ENCODE measurements at regions not wholly inside any gene's neighbourhood (a gene's known extent, or its start where the extent isn't known, plus 50 kb on each side); places are given as distances from the start of the nearest gene placed in this dataset.

DNA sequence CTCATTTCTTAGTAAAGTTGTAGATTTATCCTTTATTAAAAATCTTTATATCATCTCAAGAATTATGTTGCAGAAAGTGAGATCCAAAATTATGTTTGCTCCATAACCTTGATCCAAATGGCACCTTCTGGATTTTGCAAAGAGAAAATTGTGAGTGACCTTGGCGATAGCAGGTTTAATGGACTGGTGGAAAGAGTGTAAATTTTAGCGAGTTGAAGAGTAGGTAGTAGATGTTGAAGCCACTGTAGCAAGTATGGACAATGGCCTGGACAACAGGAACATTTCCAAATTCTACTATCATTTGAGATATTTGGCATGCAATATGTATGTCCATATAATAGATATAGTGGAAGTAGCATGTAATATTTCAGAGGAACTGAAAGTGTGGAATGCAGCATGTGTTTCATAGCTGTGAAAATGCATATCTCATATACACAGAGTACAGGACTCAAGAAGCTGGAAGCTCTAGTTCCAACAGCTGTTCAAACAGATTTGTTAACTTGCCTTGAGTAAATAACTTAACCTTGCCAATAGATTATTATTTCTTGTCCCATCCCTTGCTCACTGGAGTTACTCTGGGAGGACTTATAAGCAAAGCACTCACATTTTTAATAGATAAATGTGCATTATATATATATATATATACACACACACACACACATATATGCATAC lies 152.5 kb upstream of the TLL1 start:
- DNase-seq (ENCODE audit: low spot score): no peak

DNA sequence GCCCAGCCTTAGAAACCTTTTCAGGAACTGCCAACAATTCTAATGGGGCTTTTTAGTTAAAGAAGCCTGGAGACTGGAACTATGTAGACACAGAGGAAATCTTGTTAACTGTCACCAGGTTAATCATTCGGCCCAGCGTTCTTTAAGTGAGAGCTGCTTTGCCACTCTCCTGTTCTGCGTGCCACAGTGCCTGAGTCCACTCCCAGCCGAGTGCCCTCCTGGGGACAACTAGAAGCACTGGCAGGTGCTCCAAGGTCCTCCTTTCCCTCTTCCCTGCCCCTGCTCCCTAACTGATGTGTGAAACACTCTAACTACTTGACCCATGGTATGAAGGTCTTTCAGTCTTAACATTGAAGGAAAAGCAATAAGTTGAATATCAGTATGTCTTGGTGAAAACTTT lies 151.2 kb upstream of the TLL1 start:
- no peak for DNase-seq (ENCODE audit: low spot score)

DNA sequence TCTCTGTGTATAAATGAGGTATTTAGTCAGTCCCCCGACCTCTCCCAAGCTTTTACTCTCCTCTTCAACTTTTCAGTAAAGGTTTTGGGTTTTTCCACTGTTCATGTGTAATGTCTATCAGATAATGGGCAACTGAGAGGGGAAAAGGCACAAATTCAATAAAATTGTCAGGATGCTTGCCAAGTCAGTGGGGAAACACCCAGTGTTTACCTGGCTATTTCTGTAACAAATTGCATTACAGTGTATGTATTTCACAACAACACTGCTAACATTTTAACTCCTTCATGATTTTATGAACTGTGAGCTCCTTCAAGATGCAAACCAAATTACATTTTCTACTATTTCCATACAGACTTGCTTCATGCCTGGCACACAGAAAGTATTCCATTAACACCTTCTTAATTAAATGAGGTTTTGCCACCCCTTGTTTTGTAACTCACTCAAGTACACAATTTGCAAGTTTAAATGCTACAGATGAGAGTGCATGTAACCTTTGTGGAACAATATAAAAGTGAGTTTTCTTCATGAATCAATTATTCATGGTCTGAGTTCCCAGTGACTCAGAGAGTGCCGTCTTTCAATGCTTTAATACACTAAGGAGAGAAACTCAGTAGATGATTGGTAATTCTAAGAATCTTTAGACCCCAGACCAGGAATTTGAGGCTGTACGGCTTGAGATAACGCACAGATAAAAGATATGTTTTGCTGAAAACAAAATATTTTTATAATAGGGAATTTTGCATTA lies 149.8 kb upstream of the TLL1 start:
- DNase-seq (ENCODE audit: low spot score): no peak

DNA sequence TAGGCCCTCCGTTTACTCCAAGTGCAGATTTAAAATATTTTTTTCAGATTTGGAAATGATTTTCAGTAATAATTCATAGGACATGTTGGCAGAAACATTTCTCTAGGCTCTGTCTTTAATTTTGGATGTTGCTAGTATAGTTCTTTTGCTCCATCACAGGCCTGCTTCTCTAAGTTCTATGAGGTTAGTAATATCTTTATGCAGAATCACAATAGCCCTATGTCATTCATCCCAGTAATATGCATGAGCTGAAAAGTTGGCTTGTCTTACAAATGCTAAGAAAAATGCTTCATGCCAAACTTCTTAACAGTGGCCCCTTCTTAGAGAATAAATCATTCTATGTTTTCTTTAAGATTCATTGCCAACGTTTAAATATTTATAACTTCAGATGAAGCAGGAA lies 148.3 kb upstream of the TLL1 start:
- no peak for DNase-seq (ENCODE audit: low spot score)

DNA sequence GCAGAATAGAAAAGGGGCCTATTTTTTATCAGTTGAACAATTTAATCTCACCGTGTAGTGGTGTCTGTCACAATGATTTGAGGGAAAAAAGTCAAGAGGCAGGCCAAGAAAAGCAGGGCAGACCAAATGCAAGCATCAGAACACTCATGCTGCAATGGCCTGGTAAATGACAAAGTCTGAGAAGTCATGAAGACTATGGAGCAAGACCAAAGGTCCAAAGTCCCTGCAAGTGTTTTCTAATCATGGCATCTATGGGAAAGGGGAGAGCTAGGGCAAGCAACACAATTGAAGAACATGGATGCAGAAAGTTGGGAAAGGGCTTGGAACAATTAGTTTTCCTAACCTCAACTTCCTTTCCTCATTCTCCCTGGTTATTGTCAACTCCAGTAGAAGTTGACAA lies 147.7 kb upstream of the TLL1 start:
- DNase-seq (ENCODE audit: low spot score): no peak

DNA sequence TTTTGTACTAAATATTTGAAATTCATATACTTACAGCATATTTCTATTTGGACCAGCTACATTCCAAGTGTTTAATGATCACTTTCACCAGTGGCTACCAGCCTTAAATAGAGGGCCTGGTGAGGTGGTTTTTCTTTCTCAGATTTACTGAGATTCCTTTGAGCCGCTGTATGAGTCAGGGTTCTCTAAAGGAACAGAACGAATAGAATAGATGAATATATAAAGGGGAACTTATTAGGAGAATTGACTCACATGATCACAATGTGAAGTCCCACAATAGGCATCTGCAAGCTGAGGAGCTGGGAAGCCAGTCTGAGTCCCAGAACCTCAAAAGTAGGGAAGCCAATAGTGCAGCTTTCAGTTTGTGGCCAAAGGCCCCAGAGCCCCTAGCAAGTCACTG lies 146.2 kb upstream of the TLL1 start:
- DNase-seq (ENCODE audit: low spot score): no peak

DNA sequence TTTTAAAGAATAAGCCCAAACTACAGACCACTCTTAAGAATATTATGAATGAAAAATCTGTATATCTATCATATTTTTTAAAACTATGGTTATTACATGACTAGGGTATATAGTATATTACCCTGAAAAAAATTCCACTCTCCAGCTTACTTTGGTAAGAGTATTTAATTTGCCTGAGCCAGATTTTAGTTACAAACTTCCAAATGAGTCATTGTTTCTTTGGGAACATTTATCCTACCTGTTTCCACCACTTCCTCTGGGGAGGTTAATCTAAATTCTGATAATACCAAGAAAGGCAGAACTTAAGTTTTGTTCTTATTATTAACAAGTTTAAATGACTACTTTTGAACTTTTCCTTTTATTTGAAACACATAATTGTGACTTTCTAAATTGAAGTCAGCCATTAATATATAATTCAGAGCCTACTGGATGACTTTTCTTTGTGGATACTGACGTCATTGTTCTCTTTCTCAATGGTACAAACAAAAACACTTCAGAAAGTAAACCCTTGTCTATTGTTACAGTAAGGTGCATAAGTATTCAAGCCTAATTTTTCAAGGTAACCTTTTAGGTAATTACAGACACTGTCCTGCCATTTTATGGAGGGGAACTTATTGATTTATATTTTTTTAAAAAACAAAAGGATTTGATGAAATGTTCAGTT lies 135.6 kb upstream of the TLL1 start:
- no peak for DNase-seq (ENCODE audit: low spot score)

DNA sequence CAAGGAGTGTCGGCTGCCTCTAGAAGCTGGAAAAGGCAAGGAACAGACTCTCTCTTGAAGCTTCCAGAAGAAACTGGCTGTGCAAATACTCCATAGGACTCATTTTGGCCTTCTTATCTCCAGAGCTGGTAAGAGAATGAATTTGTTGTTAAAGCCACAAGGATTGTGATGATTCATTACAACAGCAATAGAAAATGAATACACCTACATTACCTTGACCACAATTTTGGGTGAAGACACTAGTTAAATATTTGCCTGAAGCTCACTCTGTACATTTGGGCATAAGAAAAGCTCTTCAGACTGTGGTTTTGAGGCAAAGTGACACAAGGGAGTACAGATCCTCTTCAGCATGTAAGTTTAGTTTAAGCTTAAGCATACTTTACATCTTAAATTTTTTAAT lies 134.5 kb upstream of the TLL1 start:
- no peak for DNase-seq (ENCODE audit: low spot score)

DNA sequence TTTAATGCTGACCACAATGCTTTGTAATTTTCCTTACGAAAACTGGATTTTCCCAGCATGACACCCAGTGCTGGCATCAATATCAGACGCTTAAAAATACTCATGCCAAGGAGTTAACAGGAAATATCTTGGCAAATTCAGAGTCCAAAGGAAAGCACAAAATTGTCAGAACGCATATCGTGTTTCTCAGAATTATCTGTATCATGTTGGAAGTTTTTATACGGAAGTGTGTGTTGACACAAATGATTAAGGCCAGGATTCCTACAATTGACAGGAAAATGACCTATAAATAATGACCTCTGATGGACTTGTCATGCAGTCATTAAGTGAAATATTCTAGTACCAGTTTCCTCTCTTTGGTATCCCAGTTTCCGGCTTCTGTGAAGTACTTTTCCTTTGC lies 132.1 kb upstream of the TLL1 start:
- DNase-seq (ENCODE audit: low spot score): no peak

DNA sequence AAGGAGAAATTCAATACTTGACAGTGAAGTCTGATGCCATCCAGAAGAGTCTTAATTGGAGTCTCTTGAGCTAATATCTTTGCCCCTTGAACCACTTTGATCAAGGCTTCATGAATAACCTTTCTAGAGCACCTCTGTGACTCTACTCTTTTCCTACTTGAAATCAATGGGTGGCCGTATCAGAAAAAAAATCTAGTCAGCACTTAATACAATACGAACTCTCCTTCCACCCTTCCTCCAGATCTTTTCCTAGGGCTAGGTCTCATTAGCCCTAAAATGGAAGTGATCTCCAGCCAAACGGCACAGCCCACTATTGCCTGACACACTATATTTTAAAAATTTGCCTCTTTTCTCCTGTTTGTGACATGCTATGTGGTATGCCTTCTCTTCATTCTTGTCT lies 129.6 kb upstream of the TLL1 start:
- no peak for DNase-seq (ENCODE audit: low spot score)

DNA sequence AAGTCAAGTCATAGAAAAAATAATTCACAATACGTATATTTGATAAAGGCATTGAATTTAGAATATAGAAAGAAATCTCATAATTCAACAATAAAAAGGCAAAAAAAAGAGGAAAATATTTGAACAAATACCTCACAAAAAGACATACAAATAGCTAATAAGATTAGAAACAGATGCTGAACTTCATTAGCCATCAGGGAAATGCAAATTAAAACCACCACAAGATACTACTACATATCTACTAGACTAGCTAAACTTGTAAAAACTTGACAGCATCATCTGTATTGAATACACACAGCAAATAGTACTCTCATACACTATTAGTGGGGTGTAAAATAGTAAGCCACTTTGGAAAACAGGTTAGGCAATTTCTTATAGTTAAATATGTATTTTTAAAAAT lies 128.7 kb upstream of the TLL1 start:
- DNase-seq (ENCODE audit: low spot score): no peak

DNA sequence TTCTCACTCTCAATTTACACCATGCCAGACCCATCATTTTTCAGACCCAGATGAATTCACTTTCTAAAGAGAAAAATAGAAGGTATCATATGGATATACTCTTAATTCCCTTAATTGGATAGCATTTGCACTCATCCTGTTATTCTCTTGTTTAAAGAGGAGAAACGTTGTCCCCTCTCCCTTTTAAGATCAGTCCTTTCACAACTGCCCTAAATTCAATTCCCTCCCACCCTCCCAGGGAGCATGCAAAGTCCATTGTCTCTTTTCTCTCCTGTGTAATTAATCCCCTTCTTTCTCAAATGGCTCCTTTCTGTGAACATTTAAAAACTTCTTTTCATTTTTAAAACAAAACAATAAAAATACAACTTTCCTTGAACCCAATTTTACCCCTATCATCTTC lies 124.7 kb upstream of the TLL1 start:
- DNase-seq (ENCODE audit: low spot score): no peak

DNA sequence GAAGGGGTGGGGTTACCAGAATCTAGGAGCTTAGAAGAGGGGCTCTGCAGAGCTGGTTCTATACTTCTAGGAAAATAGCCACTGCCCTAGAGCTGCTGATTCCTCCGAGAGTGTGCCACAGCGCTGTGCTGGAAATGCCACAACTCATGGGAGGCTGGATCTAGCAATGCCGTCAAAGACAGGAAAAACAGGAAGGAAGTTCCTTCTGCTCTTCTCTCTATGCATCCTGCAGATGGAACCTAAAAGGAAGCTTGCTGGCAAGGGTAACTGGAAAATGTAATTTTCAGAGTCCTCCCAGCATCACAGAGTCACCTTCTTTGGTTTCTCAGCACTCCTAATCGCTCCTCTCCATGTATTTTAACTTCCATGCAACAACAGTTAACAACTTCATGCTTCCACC lies 121.2 kb upstream of the TLL1 start:
- no peak for DNase-seq (ENCODE audit: low spot score)

DNA sequence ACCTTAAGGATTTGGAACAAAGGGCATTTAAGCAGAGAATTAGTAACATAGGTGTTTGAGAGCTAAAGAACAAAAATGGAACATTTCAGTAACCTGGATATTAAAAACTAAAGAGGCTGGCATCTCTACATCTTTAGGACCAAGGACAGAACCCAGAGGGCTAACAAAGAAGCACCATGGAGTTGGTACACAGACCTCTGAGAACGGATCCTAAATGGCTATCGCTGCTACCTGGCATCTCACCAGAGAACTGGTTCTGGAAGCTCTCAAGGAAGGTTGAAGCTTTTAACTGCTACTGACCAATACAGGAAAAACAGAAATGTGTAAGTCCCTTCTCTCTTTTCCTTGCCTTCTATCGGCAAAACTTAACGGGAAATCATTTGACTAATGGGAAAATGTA lies 118.4 kb upstream of the TLL1 start:
- no peak for DNase-seq (ENCODE audit: low spot score)

DNA sequence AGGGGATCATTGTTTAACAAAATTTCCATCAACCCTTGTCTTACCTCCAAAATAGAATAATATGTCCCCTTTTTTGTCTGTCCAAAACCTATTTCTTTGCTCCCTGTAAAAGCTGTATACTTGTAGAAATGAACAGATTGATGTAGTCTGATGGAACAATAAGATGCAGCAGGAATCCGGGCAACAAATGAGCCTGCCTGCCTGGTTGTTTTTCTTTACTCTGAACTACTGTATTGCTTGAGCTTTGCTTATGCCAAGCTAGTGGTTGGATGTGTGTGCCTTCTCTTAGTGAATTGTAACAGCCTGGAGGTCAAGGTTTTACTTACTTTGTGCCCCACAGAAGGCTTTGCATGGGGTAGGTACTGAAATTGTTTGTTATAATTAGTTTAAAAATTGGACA lies 116.2 kb upstream of the TLL1 start:
- DNase-seq (ENCODE audit: low spot score): no peak

DNA sequence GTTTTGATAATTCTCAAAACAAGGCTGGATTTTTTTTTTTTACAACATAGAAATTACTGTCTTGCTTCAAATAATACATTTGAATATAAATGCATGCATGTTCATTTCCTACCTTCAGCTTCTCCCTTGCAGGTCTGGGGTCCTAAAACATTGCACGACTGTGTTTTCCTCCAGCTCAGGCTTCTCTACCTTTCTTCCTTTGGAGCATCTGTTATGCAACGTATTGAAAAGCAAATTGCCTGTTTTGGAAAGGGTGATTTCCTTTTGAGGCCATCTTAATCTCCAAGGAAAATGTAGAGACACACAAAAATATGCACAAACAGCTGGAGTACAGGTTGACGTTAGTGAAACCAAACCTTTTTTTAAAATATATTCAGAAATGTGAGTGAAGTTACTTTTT lies 115.6 kb upstream of the TLL1 start:
- no peak for DNase-seq (ENCODE audit: low spot score)

DNA sequence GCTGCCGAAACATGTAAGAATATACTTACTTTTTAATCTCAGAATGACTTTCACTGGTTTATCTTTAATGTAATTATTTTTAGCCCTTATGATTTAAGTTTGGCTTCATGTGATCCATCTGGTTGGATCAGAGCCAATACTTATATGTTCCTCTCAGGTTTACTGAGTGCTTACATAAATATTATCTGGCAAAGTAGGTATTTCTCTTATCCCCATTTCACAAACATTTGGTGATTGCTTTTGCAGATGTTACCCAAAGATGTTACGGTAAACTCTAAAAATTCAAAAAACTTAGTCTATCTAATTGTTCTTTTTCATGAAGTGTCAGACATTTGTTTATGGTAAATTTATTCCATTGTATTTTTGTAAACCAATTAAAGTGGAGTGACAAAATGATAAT lies 115.0 kb upstream of the TLL1 start:
- DNase-seq (ENCODE audit: low spot score): no peak

DNA sequence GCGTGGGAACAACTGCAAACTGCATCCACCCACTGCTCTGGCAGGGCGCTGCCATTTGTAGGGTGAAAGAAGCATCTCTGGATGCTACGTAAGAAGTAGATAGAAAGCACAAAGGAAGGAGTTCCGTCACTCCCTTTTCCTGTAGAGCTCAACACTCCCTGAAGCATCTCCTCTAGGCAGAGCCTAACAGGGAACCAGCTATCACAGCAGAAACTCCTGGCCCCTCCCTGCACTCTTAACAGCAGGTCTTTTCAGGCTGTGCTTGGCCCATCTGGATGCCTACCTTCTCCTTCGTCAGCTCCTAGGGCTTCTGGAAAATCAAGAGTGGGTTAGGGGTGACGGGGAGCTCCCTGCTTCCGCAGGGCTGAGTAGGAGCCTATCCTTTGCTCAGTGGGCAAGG lies 112.9 kb upstream of the TLL1 start:
- DNase-seq (ENCODE audit: low spot score): no peak

DNA sequence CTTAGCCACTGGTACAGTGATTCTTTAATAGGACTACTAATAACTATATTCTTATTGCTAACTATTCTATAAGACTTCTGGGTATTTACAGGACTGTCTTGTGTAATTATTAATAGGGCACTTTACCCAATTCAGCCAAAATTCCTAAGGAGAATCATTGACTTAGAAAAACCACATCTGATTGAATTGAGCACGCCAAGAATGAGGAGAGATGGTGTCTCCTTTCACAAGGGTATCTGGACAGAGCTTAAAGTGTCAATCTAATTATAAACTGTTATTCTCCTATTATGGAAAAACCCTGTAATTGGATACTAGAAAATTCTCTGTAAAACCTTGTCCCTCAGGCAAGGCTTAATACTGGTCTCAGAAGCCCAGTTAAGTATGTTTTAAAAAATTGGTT lies 111.1 kb upstream of the TLL1 start:
- no peak for DNase-seq (ENCODE audit: low spot score)

DNA sequence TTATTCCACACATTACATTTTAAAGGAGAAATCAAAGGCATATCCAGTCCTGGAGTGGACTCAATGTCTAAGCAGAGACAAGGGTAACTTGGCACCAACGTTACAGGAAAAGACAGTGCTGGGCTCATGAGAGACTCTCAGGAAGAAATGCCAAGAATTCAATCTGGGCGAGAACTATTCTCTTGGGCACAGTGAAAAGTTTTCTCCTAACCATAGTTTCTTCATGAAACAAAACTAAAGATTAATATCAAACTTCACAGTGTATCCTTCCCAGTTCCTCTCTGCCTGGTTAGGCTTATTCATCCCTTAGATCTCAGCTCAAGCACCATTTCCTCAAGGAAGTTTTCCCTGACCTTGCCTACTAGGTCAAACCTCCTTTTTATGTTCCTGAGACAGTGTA lies 109.4 kb upstream of the TLL1 start:
- DNase-seq (ENCODE audit: low spot score): no peak

DNA sequence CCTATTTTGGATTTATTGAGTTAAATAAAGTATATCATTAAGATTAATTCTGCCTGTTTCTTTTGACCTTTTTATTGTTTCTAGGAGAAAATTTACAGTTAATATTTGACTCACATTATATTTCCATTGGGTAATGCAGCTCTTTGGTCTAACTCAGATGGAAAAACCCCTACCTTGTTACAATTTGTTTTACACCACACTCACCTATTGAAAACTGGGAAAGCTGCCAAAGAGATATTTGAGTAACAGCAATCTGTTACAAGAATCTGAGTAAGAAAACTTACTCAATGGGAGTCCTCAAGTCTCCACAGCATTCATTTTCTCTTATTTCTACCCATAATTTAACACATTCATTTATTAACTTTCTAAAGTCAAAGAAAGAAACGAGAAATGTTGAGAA lies 108.0 kb upstream of the TLL1 start:
- no peak for DNase-seq (ENCODE audit: low spot score)

DNA sequence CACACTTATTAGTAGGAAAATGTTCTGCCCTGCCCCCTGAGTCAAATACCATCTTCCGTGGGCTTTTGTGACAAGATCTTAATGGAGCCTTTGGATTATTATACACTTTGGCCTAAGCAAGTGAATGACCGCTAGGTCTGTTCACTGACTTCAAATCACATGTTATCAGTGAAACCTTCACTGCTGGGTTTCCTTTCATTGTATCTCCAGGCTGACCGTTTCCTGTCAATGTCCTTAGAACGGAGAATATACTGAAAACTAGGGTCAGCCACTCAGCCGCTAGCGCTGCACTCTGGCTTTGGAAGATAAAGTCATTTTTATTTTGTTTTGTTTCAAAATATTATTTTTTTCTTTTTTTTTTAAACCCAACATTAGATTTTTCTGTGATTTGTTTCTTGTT lies 107.0 kb upstream of the TLL1 start:
- no peak for DNase-seq (ENCODE audit: low spot score)

DNA sequence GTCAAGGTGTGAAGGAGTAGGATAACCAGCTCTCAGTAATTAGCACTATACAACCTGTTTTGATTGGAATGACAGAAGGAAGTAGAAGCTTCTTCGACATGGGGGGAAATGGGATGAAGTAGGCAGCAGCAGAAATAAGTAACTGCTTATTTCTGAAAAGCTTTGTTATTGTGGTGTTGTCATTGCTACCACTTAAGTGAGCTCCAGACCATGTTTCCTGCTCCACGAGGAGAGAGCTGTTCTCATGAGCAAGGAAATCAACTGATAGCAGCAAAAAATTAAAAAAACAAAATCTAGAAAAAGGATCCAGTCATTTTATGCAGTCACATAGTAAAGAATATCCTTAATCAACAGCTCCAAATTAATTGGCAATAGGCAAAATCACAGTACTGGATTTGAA lies 106.1 kb upstream of the TLL1 start:
- no peak for DNase-seq (ENCODE audit: low spot score)

DNA sequence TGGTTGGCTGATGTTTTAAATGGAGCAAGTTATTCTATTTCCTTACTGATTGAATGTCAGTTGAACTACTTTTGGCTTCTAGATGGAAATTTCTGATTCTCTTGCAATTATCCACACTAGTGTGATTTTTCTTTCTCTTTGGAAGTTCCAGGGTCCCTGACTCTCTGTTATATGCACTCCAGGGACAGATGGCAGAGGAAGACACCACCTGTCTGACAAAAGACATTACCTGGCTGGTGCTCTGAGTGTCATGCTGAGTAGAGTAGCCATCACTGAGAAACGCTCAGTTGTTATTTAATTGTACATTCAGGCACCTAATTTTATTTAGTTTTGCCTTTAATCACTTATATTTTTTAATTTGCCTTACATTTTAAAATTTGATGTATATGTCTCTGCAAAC lies 105.4 kb upstream of the TLL1 start:
- DNase-seq (ENCODE audit: low spot score): no peak

All from NAMALWA (cell line).